CD14-positive monocyte (primary cell): ENCODE measurements at regions not wholly inside any gene's neighbourhood (a gene's known extent, or its start where the extent isn't known, plus 50 kb on each side); places are given as distances from the start of the nearest gene placed in this dataset.

Experiments
- DNase-seq, 3 donors: peaks; one replicate each; pipeline ENCODE4 v3.0.0-alpha.2; 2011 to 2022
- H2AFZ ChIP-seq: 2 replicates; pipeline ENCODE4 v1.6.0; 2012; ENCODE audit warnings: mild to moderate bottlenecking, low read depth, low read length, inconsistent platforms; ENCODE audit not compliant: insufficient read depth, poor library complexity, severe bottlenecking
- H3K27ac ChIP-seq, 2 donors: 1 replicate in 1 of 2; 2 replicates in 1 of 2; pipeline ENCODE4 v1.5.1; 2012 to 2013; ENCODE audit warnings: low read length in 2 of 2, control low read depth in 1 of 2, inconsistent platforms in 1 of 2, low read depth in 1 of 2, mild to moderate bottlenecking in 1 of 2
- H3K27me3 ChIP-seq, 2 donors: one replicate each; pipeline versions ENCODE4 v1.6.0 to v1.6.1; 2011 to 2013; ENCODE audit warnings: low read length in 2 of 2; ENCODE audit not compliant: control insufficient read depth in 2 of 2, insufficient read depth in 2 of 2
- H3K36me3 ChIP-seq, 2 donors: replicated peaks in 1 of 2; 1 replicate in 1 of 2; 2 replicates in 1 of 2; pipeline versions ENCODE4 v1.5.1 to v1.6.1; 2012 to 2013; ENCODE audit warnings: low read length in 2 of 2, control low read depth in 1 of 2, inconsistent platforms in 1 of 2, mild to moderate bottlenecking in 1 of 2; ENCODE audit not compliant: insufficient read depth in 2 of 2, control insufficient read depth in 1 of 2
- H3K4me1 ChIP-seq, 2 donors: 1 replicate in 1 of 2; 2 replicates in 1 of 2; pipeline versions ENCODE4 v1.5.1 to v1.6.1; 2012 to 2013; ENCODE audit warnings: low read length in 2 of 2, control low read depth in 1 of 2, inconsistent platforms in 1 of 2, mild to moderate bottlenecking in 1 of 2, moderate library complexity in 1 of 2; ENCODE audit not compliant: insufficient read depth in 2 of 2, control insufficient read depth in 1 of 2
- H3K4me2 ChIP-seq: replicated peaks from 2 replicates; pipeline ENCODE3; 2012; ENCODE audit warnings: low read length, moderate library complexity, mild to moderate bottlenecking; ENCODE audit not compliant: poor library complexity, severe bottlenecking; ENCODE audit errors: extremely low read depth
- H3K4me3 ChIP-seq, 3 experiments: fragments of 200-600 bp in 1 of 3; sonication (generic) in 1 of 3; replicated peaks in 1 of 3; 1 replicate in 2 of 3; 2 replicates in 1 of 3; pipeline ENCODE4 v1.5.1; 2011 to 2013; ENCODE audit warnings: low read length in 3 of 3, mild to moderate bottlenecking in 3 of 3, control low read depth in 2 of 3, low read depth in 2 of 3, inconsistent platforms in 1 of 3, moderate library complexity in 1 of 3
- H3K79me2 ChIP-seq: 2 replicates; pipeline ENCODE4 v1.6.0; 2012; ENCODE audit warnings: mild to moderate bottlenecking, control low read depth, inconsistent platforms, low read length, moderate library complexity; ENCODE audit not compliant: insufficient read depth
- H3K9ac ChIP-seq: 2 replicates; pipeline ENCODE4 v1.6.0; 2017; ENCODE audit warnings: low read length, mild to moderate bottlenecking; ENCODE audit not compliant: insufficient read depth, poor library complexity, severe bottlenecking
- H3K9me3 ChIP-seq, 2 donors: replicated peaks in 1 of 2; 1 replicate in 1 of 2; 2 replicates in 1 of 2; pipeline versions ENCODE4 v1.5.1 to v1.6.1; 2012 to 2013; ENCODE audit warnings: low read length in 2 of 2, control low read depth in 1 of 2; ENCODE audit not compliant: control insufficient read depth in 1 of 2, insufficient read depth in 1 of 2
- H4K20me1 ChIP-seq: 2 replicates; pipeline ENCODE4 v1.6.0; 2012; ENCODE audit warnings: mild to moderate bottlenecking, low read length, control low read depth, moderate library complexity; ENCODE audit not compliant: insufficient read depth
- H3K27ac Mint-ChIP-seq, 7 donors: one replicate each; pipeline ENCODE4 v1.8.0; 2020; ENCODE audit warnings: mild to moderate bottlenecking in 7 of 7, mixed read lengths in 7 of 7, moderate library complexity in 6 of 7, inconsistent platforms in 2 of 7
- H3K27me3 Mint-ChIP-seq, 3 donors: one replicate each; pipeline ENCODE4 v1.8.0; 2021 to 2022; ENCODE audit warnings: low read depth in 3 of 3, mild to moderate bottlenecking in 3 of 3, mixed read lengths in 3 of 3, moderate library complexity in 3 of 3, inconsistent platforms in 1 of 3
- H3K36me3 Mint-ChIP-seq, 2 donors: one replicate each; pipeline ENCODE4 v1.8.0; 2020; ENCODE audit warnings: mixed read lengths in 2 of 2, inconsistent platforms in 1 of 2, mild to moderate bottlenecking in 1 of 2
- H3K4me1 Mint-ChIP-seq: one replicate; pipeline ENCODE4 v1.8.0; 2020; ENCODE audit warnings: mild to moderate bottlenecking, mixed read lengths
- H3K4me3 Mint-ChIP-seq, 2 donors: one replicate each; pipeline ENCODE4 v1.8.0; 2020; ENCODE audit warnings: mild to moderate bottlenecking in 2 of 2, mixed read lengths in 2 of 2, moderate library complexity in 1 of 2
- H3K9me3 Mint-ChIP-seq, 7 donors: one replicate each; pipeline ENCODE4 v1.8.0; 2020 to 2022; ENCODE audit warnings: mixed read lengths in 7 of 7, mild to moderate bottlenecking in 6 of 7, moderate library complexity in 6 of 7, inconsistent platforms in 2 of 7
- CTCF ChIP-seq: fragments of 200-600 bp; IDR thresholded peaks from one replicate; pipeline ENCODE4 v1.8.0; 2022; ENCODE audit warnings: antibody characterized with exemption, mild to moderate bottlenecking
- WGBS: methylation state at CpG from one replicate; pipeline ENCODE4 v1.1.5; 2013; ENCODE audit warnings: missing lambda C conversion rate; ENCODE audit not compliant: insufficient coverage; 5-methylcytosine and 5-hydroxymethylcytosine counted together
- intact Hi-C, 2 donors: fragments of 100-400 bp; cut with micrococcal nuclease; formaldehyde crosslinking; loops; one replicate each; pipeline versions ENCODE4 v1.15.0 to v1.15.1; 2023

GRCh38 chr16:11449716-11450115 is 104.5 kb downstream of the RMI2 start:
- H3K9me3 Mint-ChIP-seq = peaks cover 0 to 3% (median 0%) of the 10 kb centered on the region in 7 donors
- Histone ChIP-seq H3K4me1 (no peaks in the 10 kb centered on the region), H3K27ac (no peak overlapping the region), H2AFZ (no peak overlapping the region), H4K20me1 (no peaks in the 10 kb centered on the region), H3K36me3 (no peaks in the 10 kb centered on the region), H3K9me3 (no peaks in the 10 kb centered on the region), H3K4me3 (no peak overlapping the region), H3K79me2 (no peaks in the 10 kb centered on the region), H3K9ac (no peak overlapping the region), H3K27me3 (no peaks in the 10 kb centered on the region), H3K4me2 (no peak overlapping the region)
- intact Hi-C loops = no loop called here
- no peak overlapping the region for H3K27ac Mint-ChIP-seq
- no peaks in the 10 kb centered on the region for H3K36me3 Mint-ChIP-seq
- no peak for TF ChIP-seq CTCF
- peaks cover 4% of the 10 kb centered on the region for H3K4me1 Mint-ChIP-seq
- no peak overlapping the region for H3K4me3 Mint-ChIP-seq
- peaks cover 0 to 2% (median 1%) of the 10 kb centered on the region in 3 donors for H3K27me3 Mint-ChIP-seq
- no peak for DNase-seq
- WGBS = 99% methylated on average over 7 of the region's 7 CpGs

- Mint-ChIP-seq H3K4me3 (no peak overlapping the region), H3K27me3 (peaks cover 0 to 2% (median 1%) of the 10 kb centered on the region in 3 donors), H3K36me3 (no peaks in the 10 kb centered on the region), H3K4me1 (peaks cover 4% of the 10 kb centered on the region), H3K27ac (no peak overlapping the region), H3K9me3 (peaks cover 0 to 5% (median 0%) of the 10 kb centered on the region in 7 donors)
- Histone ChIP-seq H3K9me3 (no peaks in the 10 kb centered on the region), H3K4me3 (no peak overlapping the region), H4K20me1 (no peaks in the 10 kb centered on the region), H3K27ac (no peak overlapping the region), H3K36me3 (no peaks in the 10 kb centered on the region), H3K4me2 (no peak overlapping the region), H3K4me1 (no peaks in the 10 kb centered on the region), H3K79me2 (no peaks in the 10 kb centered on the region), H3K27me3 (no peaks in the 10 kb centered on the region), H3K9ac (no peak overlapping the region), H2AFZ (no peak overlapping the region)
- DNase-seq = no peak
- intact Hi-C loops = no loop called here
- WGBS = 96% methylated on average over 7 of the region's 9 CpGs
- no peak for TF ChIP-seq CTCF
These were observed 104.9 kb downstream of the RMI2 start for GRCh38 chr16:11450136-11450535.
